Vagina (tissue), 2 donors: ENCODE measurements at regions not wholly inside any gene's neighbourhood (a gene's known extent, or its start where the extent isn't known, plus 50 kb on each side); places are given as distances from the start of the nearest gene placed in this dataset.

ENCODE experiments used
- DNase-seq, 2 donors: peaks; one replicate each; pipeline ENCODE4 v3.0.0-alpha.2; 2017; ENCODE audit errors: extremely low spot score in 2 of 2
- H3K27ac ChIP-seq: fragments of 200-600 bp; sonication (generic); one replicate; pipeline ENCODE4 v1.5.1; 2019
- H3K27me3 ChIP-seq: fragments of 200-600 bp; sonication (generic); one replicate; pipeline ENCODE4 v1.5.1; 2019
- H3K36me3 ChIP-seq, 2 donors: fragments of 200-600 bp; sonication (generic); one replicate each; pipeline ENCODE4 v1.5.1; 2017 to 2019
- H3K4me1 ChIP-seq: fragments of 200-600 bp; sonication (generic); one replicate; pipeline ENCODE4 v1.5.1; 2019
- H3K4me3 ChIP-seq, 2 donors: fragments of 200-600 bp; sonication (generic); 1 replicate in 1 of 2; 2 replicates in 1 of 2; pipeline ENCODE4 v1.5.1; 2016 to 2019
- H3K9me3 ChIP-seq: fragments of 200-600 bp; sonication (generic); one replicate; pipeline ENCODE4 v1.5.1; 2019
- POLR2A ChIP-seq, 2 donors: fragments of 450-650 bp; IDR thresholded peaks; one replicate each; pipeline ENCODE4 v1.6.1; 2017; ENCODE audit warnings: antibody characterized with exemption in 2 of 2, mild to moderate bottlenecking in 2 of 2, moderate library complexity in 2 of 2
- POLR2AphosphoS5 ChIP-seq, 2 donors: sonication (generic); formaldehyde crosslinking; IDR thresholded peaks; one replicate each; pipeline ENCODE4 v1.9.0; 2017; ENCODE audit warnings: antibody characterized with exemption in 2 of 2, mild to moderate bottlenecking in 2 of 2, low read depth in 1 of 2; ENCODE audit not compliant: insufficient read depth in 1 of 2
- intact Hi-C: fragments of 100-400 bp; cut with DNase I; formaldehyde crosslinking; loops from one replicate; pipeline ENCODE4 v1.15.1; 2023
- TF ChIP-seq, protein P1 (sequence below), 3 experiments: fragments of 450-650 bp in 2 of 3; fragments of 200-600 bp in 1 of 3; sonication (generic) in 1 of 3; IDR thresholded peaks; one replicate each; pipeline ENCODE4 v1.5.1; 2017 to 2019; ENCODE audit warnings: antibody characterized with exemption in 3 of 3, mild to moderate bottlenecking in 2 of 3, moderate library complexity in 2 of 3

DNA sequence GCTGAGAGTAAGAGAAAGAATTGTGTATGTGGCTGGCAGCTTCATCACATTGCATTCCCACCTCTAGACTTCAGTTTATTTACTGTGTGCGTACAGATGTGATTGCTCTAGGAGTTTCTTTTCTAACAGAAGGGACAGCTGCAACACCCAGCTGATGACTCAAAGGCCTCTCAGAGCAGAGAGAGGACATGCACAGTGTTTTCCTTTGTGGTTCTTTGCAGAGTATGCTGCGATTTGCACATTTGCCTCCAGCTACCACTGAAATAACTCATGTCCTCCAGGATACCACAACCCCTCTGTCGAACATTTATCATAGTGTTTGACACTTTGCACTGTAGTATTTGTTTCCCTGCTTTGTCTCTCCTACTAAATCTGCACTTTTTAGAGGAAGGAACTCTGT, 294.1 kb downstream of the STIM2 start:
- TF ChIP-seq, protein P1, sequence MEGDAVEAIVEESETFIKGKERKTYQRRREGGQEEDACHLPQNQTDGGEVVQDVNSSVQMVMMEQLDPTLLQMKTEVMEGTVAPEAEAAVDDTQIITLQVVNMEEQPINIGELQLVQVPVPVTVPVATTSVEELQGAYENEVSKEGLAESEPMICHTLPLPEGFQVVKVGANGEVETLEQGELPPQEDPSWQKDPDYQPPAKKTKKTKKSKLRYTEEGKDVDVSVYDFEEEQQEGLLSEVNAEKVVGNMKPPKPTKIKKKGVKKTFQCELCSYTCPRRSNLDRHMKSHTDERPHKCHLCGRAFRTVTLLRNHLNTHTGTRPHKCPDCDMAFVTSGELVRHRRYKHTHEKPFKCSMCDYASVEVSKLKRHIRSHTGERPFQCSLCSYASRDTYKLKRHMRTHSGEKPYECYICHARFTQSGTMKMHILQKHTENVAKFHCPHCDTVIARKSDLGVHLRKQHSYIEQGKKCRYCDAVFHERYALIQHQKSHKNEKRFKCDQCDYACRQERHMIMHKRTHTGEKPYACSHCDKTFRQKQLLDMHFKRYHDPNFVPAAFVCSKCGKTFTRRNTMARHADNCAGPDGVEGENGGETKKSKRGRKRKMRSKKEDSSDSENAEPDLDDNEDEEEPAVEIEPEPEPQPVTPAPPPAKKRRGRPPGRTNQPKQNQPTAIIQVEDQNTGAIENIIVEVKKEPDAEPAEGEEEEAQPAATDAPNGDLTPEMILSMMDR (IDR thresholded peaks at IDR 0.05), result no peak
- TF ChIP-seq POLR2AphosphoS5 (IDR thresholded peaks at IDR 0.05; ENCODE audit: insufficient read depth in 1 of 2, low read depth in 1 of 2) (no peak), POLR2A (IDR thresholded peaks at IDR 0.05) (no peak)
- no peaks in the 10 kb centered on the region for H3K36me3 ChIP-seq
- DNase-seq, result no peak
- no peak overlapping the region for H3K27ac ChIP-seq
- intact Hi-C loops, result no loop called here
- no peaks in the 10 kb centered on the region for H3K27me3 ChIP-seq
- no peak overlapping the region for H3K4me3 ChIP-seq
- H3K4me1 ChIP-seq, result no peaks in the 10 kb centered on the region
- no peaks in the 10 kb centered on the region for H3K9me3 ChIP-seq

DNA sequence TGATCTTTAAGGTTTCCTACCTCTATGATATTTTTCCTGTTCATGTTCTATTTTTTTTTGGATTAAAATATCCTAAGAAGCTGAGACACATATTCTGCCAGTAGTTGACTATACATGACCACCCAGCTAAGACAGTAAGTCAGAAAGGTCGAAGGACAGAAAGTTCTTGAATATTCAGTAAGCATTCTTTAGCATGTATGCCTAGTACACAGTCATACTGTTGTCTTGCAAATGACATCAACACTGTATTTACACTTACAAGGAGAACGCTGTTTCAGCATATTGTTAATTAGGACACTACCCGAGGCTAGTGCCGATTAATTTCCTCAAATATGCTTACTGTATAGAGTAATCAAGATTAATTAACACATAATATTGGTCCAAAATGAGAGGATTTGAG, 300.6 kb downstream of the STIM2 start:
- no peak for DNase-seq
- Histone ChIP-seq H3K27ac (no peak overlapping the region), H3K4me3 (no peak overlapping the region), H3K4me1 (no peaks in the 10 kb centered on the region), H3K9me3 (no peaks in the 10 kb centered on the region), H3K36me3 (no peaks in the 10 kb centered on the region), H3K27me3 (no peaks in the 10 kb centered on the region)
- no peak for TF ChIP-seq POLR2AphosphoS5 (IDR thresholded peaks at IDR 0.05; ENCODE audit: insufficient read depth in 1 of 2, low read depth in 1 of 2)
- TF ChIP-seq POLR2A (IDR thresholded peaks at IDR 0.05), result no peak
- TF ChIP-seq, protein P1 (IDR thresholded peaks at IDR 0.05), result no peak
- intact Hi-C loops, result no loop called here

DNA sequence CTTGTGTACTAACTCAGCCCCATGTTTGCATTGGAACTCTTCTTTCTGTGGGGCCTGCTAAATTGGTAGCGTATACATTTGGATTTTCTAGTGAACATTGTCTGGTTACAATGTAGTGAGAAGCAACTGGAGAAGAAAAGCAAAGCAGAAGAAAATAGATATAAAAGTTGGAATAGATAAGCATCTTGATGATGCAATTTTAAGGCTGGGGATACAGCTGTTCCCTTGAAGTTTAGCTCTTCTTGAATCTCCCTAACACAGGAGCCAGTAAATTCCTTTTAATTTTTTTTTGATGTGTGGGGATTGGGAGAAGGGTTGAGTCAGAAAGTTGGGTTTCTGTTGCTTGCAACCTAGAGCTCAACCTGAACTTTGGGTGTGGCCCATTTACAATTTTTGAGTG, 308.1 kb downstream of the STIM2 start:
- DNase-seq, result no peak
- no peak overlapping the region for H3K4me3 ChIP-seq
- H3K27me3 ChIP-seq, result no peaks in the 10 kb centered on the region
- no peaks in the 10 kb centered on the region for H3K36me3 ChIP-seq
- intact Hi-C loops, result no loop called here
- H3K4me1 ChIP-seq, result no peaks in the 10 kb centered on the region
- H3K27ac ChIP-seq, result no peak overlapping the region
- TF ChIP-seq POLR2AphosphoS5 (IDR thresholded peaks at IDR 0.05; ENCODE audit: insufficient read depth in 1 of 2, low read depth in 1 of 2) (no peak), POLR2A (IDR thresholded peaks at IDR 0.05) (no peak)
- TF ChIP-seq, protein P1 (IDR thresholded peaks at IDR 0.05), result no peak
- no peaks in the 10 kb centered on the region for H3K9me3 ChIP-seq

DNA sequence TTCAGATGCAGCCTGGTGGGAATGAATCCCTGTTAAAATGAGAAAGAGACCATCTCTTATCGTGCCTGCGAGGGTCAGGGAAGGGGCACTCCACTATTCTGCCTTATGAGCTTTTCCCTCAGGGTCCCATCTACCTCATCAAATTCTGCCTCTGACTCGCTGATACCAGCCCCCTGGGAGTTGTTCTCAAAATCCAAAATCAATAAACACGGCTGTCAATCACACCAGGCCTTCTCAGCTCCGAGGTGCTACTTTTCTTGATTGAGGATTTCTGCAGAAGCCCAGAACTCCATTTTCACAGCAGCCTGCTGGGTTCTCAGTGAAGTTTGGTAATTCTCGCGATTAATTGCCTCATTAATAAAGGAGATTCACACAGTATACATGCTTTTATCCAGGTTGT, 312.6 kb downstream of the STIM2 start:
- Histone ChIP-seq H3K4me3 (no peak overlapping the region), H3K4me1 (no peaks in the 10 kb centered on the region), H3K9me3 (no peaks in the 10 kb centered on the region), H3K27ac (no peak overlapping the region), H3K27me3 (no peaks in the 10 kb centered on the region), H3K36me3 (no peaks in the 10 kb centered on the region)
- DNase-seq, result no peak
- TF ChIP-seq POLR2A (IDR thresholded peaks at IDR 0.05), result no peak
- intact Hi-C loops, result no loop called here

DNA sequence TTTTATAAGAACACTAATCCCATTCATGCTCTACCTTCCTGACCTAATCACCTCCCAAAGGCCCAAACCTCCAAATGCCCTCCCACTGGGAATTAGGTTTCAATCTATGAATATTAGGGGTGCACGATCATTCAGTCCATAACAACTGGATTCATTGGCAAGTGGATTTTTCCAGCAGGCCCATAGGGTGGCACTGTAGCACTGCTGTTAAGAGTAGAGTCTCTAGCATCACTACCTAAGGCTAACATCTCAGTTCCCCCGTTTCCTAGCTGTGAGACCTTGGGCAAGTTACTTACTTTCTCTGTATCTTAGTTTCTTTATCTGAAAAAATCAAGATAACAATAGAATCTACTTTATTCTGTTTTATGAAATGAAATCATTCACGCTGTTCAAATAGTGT, 315.8 kb downstream of the STIM2 start:
- no peak for TF ChIP-seq POLR2A (IDR thresholded peaks at IDR 0.05)
- TF ChIP-seq, protein P1 (IDR thresholded peaks at IDR 0.05), result no peak
- no peak for TF ChIP-seq POLR2AphosphoS5 (IDR thresholded peaks at IDR 0.05; ENCODE audit: insufficient read depth in 1 of 2, low read depth in 1 of 2)
- Histone ChIP-seq H3K4me3 (no peak overlapping the region), H3K36me3 (no peaks in the 10 kb centered on the region), H3K9me3 (no peaks in the 10 kb centered on the region), H3K27me3 (no peaks in the 10 kb centered on the region), H3K4me1 (no peaks in the 10 kb centered on the region), H3K27ac (no peak overlapping the region)
- intact Hi-C loops, result no loop called here
- no peak for DNase-seq

DNA sequence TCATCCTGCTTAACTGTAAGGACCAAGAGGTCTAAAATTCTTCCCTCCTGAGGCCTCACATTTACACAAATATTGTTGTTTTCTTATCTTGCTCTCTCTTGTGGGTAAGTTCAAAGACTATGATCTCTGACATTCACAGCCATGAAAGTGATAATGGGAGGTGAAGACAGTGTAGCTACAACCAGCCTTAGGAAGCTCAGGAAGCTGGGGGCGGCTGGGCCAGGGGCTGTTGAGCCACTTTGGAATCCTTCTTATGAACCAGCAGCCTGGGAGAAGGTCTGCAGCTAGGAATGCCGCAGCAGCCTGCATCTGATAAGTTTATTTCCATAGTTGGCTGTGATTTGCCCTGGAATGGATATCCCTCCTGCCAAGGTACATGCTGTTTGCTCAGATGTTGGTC, 316.2 kb downstream of the STIM2 start:
- Histone ChIP-seq H3K27ac (no peak overlapping the region), H3K4me3 (no peak overlapping the region), H3K27me3 (no peaks in the 10 kb centered on the region), H3K9me3 (no peaks in the 10 kb centered on the region), H3K36me3 (no peaks in the 10 kb centered on the region), H3K4me1 (no peaks in the 10 kb centered on the region)
- intact Hi-C loops, result no loop called here
- TF ChIP-seq, protein P1 (IDR thresholded peaks at IDR 0.05), result no peak
- TF ChIP-seq POLR2AphosphoS5 (IDR thresholded peaks at IDR 0.05; ENCODE audit: insufficient read depth in 1 of 2, low read depth in 1 of 2) (no peak), POLR2A (IDR thresholded peaks at IDR 0.05) (no peak)
- DNase-seq, result no peak
